ENCODE measurements at regions not wholly inside any gene's neighbourhood (a gene's known extent, or its start where the extent isn't known, plus 50 kb on each side); places are given as distances from the start of the nearest gene placed in this dataset.

DNA sequence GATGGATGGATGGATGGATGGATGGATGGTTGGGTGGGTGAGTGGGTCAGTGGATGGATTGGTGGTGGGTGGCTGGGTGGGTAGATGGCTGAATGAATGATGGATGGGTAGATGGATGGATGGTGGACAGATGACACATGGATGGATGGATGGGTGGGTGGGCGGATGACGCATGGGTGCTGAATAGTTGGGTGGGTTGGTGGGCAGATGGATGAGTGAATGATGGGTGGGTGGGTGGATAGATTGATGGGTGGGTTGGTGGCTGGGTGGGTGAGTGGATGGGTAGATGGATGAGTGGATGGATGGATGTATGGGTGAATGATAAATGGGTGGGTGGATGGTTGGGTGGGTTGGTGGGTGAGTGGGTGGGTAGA lies 69.9 kb upstream of the NKX1-1 start:
- DNase-seq (ENCODE audit: low spot score) = no peak

DNA sequence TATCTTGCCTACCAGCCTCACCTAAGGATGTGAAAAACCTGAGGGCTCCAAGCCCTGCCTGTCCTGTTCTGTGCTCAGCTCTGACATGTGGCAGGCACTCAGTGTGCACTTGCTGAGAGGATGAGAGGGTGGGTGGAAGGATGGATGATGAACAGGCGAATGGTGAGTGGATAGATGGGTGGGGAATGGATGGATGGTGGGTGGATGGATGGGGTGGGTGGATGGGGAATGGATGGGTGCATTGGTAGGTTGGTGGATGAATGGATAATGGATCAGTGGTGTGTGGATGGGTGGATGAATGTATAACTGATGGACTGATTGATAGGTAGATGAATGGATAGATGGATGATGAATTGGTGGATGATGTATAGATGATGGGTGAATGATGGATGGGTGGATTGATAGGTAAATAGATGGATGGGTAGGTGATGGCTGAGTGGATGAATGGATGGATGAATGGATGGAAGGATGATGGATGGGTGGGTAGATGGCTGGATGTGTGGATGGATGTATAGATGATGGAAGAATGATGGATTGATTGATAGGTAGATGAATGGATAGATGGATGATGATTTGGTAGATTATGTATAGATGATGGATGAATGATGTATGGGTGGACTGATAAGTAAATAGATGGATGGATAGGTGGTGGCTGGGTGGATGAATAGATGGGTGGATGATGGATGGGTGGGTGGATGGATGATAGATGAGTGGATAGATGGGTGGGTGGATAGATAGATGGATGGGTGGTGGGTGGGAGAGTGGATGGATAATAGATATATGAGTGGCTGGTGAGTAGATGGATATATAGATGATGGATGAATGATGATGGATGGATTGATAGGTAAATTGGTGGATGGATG lies 69.3 kb upstream of the NKX1-1 start:
- no peak for DNase-seq (ENCODE audit: low spot score)

GRCh38 chr4:1474126-1475090 lies 68.2 kb upstream of the NKX1-1 start:
- no peak for DNase-seq (ENCODE audit: low spot score)

GRCh38 chr4:1473718-1474117 lies 67.5 kb upstream of the NKX1-1 start:
- no peak for DNase-seq (ENCODE audit: low spot score)

DNA sequence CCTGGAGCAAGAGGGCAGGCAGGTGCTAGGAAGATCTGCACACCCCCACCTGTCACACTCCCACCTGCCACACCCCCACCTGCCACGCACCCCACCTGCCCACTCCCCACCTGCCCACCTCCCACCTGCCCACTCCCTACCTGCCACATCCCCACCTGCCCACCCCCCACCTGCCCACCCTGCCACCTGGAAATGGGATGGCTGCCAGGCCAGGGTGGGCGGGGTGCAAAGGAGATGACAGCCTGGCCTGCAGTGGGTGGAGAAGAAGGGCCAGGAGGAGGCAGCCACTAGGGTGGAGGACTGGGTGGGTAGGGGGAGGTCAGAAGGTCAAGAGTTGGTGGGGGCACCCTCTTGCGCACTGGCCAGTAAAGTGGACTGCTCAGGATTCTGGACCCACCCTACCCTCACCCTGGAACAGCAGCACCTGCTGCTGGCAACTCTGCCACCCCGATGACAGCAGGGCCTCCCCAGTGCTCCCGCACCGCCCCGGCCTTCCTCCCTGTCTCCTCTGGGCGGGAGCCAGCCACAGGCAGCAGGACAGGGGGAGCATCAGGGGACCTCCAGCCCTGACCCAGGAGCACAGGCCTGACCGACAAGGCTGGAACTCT lies 66.8 kb upstream of the NKX1-1 start:
- no peak for DNase-seq (ENCODE audit: low spot score)

DNA sequence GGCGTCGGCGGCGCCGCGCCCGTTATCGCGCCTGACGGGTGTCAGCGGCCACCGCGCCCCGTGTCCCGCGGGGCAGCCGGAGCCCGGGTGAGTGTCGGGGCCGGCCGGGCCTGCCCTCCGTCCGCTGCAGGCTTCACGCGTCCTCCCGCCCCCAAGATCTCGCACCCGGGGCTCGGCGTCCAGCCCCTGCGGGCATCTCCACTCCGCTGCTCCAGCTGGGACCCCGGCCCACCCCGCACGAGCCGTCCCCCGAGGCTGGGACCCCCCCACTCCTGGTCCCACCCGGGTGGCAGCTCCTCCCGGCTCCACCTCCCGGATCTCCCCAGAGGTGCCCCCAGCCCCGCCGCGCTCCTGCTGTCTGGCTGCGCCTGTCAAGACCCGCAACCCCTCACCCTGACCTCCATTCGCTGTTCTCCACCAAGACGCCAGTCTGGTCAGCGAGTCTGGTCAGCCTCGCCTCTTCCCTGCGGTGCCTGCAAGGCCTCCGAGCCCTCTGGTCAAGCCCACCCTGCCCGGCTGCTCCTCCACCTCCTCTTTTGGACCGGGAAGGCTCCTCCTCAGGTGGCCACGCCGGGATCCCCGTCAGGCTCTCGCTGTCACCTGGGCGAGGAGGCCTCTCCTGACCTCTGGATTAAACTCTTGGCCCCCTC lies 66.0 kb upstream of the NKX1-1 start:
- DNase-seq (ENCODE audit: low spot score) = no peak

GRCh38 chr4:1471443-1472147 lies 65.4 kb upstream of the NKX1-1 start:
- DNase-seq (ENCODE audit: low spot score) = no peak

- no peak for DNase-seq (ENCODE audit: low spot score)
Observed at GRCh38 chr4:1470816-1471442, 64.7 kb upstream of the NKX1-1 start.

GRCh38 chr4:1470393-1470670 lies 64.1 kb upstream of the NKX1-1 start:
- DNase-seq (ENCODE audit: low spot score) = no peak

DNA sequence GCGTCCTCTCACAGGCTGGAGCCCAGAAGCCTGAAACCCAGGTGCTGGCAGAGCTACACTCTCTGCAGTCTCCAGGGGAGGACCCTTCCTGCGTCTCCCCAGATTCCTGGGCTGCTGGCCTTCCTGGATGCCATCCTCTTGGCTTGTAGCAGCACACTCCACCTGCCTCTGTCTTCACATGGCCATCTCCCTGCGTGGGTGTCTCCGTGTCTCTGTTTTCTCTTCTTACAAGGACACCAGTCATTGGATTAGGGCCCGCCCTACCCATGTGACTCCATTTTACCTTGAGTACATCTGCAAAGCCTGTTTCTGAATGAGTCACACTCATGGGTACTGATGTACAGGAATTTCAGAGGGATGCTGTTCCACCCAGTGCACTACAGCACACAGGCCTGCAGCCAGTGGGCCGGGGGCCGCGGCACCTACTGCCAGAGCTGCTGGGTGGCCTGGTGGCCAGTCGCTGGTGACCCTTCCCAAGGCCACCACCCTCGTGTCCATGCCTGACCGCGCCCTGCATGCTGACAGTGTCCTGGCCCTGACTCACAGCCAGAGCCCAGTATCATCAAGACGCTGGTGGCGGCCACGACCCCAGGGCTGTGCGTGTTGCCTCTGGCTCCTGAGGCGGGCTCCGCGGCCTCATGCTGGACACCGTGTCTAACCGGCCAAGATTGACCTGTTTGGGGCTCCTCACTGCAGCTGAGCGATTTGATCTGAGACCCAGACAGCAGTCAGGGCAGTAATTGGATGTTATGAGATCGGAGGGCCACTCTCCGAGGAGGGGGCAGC lies 63.6 kb upstream of the NKX1-1 start:
- no peak for DNase-seq (ENCODE audit: low spot score)

GRCh38 chr4:1469043-1469442 lies 62.8 kb upstream of the NKX1-1 start:
- no peak for DNase-seq (ENCODE audit: low spot score)

DNA sequence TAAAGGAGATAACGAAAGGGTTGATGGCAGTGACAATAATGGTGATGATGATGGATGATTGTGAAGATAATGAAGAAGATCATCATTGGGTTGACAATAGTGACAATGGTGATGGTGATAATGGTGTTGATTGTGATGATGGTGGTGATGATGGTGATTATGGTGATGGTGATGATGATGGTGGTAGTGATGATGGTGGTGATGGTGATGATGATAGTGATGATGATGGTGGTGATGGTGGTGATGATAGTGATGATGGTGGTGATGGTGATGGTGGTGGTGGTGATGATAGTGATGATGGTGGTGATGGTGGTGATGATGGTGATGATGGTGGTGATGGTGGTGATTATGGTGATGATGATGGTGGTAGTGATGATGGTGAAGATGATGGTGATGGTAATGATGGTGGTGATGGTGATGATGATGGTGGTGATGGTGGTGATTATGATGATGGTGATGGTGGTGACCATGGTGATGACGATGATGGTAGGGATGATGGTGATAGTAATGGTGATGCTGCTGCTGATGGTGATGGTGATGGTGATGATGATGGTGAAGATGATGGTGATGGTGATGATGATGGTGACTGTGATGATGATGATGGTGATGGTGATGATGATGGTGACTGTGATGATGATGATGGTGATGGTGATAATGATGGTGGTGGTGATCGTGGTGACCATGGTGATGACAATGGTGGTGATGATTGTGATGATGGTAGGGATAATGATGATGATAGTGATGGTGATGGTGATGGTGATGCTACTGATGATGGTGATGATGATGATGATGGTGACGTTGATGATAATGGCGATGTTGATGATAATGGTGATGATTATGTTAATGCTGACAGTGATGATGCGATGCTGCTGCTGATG lies 61.6 kb upstream of the NKX1-1 start:
- DNase-seq (ENCODE audit: low spot score) = no peak

- no peak for DNase-seq (ENCODE audit: low spot score)
Observed at GRCh38 chr4:1466863-1467165, 60.6 kb upstream of the NKX1-1 start.

- no peak for DNase-seq (ENCODE audit: low spot score)
Observed at GRCh38 chr4:1466034-1466862, 60.0 kb upstream of the NKX1-1 start.

GRCh38 chr4:1465173-1466033 lies 59.2 kb upstream of the NKX1-1 start:
- no peak for DNase-seq (ENCODE audit: low spot score)

DNA sequence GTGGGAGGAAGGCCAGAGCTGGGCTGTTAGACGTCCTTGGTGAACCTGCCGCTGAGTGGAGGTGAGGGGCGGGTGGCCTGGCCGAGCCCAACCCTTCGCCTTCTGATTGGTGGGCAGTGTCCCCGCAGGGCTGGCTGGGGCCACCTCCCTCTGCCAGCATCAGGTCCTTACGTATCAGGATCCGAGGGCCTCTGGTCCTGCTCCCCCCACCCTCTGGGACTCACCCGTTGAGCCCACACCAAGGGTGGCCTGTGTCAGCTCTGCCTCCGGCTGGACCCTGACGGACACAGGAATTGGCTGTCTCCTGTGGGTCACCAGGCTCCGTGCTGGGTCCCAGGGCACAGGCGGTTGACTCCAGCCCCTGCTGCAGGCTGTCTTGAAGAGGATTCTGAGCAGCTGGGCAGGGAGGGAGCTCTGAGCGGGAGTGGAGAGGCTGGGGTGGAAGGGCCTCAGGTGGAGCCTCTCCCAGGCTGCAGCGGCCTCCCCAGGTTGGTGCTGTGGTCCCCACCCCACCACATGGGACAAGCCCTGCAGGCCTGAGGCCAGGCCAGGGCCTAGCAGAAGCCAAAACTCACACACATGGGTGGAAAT lies 58.4 kb upstream of the NKX1-1 start:
- DNase-seq (ENCODE audit: low spot score) = no peak

DNA sequence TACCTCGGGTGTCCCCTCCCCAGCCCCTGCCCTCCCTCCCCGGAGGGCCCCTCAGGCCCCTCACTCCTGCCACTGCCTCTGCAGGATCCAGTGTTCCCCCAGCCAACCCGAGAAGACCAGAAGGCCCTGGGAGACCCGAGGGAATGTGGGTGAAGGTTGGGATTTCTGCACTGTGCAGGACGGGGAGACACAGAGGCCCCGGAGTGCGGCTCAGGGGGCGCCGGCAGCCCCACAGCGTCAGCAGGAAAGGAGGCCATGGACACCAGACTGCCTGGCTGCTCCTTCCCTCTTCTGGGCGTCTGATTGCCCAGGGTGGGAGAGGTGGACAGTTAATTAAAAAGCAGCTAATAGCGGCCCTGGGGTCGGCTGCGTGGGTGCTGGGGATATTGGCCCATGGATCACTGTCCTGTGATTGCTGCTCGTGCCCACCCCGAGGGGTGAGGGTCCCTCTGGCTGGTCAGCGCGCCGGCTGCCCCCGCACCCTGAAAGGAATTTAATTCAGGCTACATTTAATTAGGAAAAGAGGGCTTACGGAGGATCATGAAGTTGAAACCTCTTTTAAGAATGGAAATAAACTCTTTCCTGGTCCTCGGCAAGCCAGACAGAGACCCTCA lies 57.8 kb upstream of the NKX1-1 start:
- no peak for DNase-seq (ENCODE audit: low spot score)

Measured in putamen (tissue), 1 donor.